ENCODE measurements at regions not wholly inside any gene's neighbourhood (a gene's known extent, or its start where the extent isn't known, plus 50 kb on each side); places are given as distances from the start of the nearest gene placed in this dataset.

GRCh38 chr3:24573576-24573975 lies 78.9 kb upstream of the THRB start (continued):
- TF ChIP-seq CHD7 (IDR thresholded peaks at IDR 0.05; ENCODE audit: insufficient replicate concordance, low read length) (no peak), SRF (IDR thresholded peaks at IDR 0.05; ENCODE audit: low read depth, low read length) (no peak), KDM5A (IDR thresholded peaks at IDR 0.05; ENCODE audit: low read length) (no peak), CHD1 (IDR thresholded peaks at IDR 0.05; ENCODE audit: low read depth, low read length) (no peak)

All from H1 (cell line).